DMS53 treated with DMSO at 0.1 percent for 48 hours (cell line): ENCODE measurements at regions not wholly inside any gene's neighbourhood (a gene's known extent, or its start where the extent isn't known, plus 50 kb on each side); places are given as distances from the start of the nearest gene placed in this dataset.
A peak's percentile ranks its signal among the peaks of the same experiment; 100 is the strongest.

ENCODE experiments used
- DNase-seq: peaks from one replicate; lab custom pipeline; 2025; ENCODE audit not compliant: unreplicated experiment; lab: John Stamatoyannopoulos, UW

- no peak for DNase-seq
Observed at GRCh38 chr3:23019596-23020300, 183.4 kb upstream of the UBE2E2 start.

- DNase-seq = no peak
Observed at GRCh38 chr3:23028294-23028693, 174.8 kb upstream of the UBE2E2 start.

- no peak for DNase-seq
Observed at GRCh38 chr3:23029001-23029400, 174.1 kb upstream of the UBE2E2 start.

- DNase-seq = peak; percentile 27
Observed at GRCh38 chr3:23035927-23036640, 167.0 kb upstream of the UBE2E2 start.

- no peak for DNase-seq
Observed at GRCh38 chr3:23036728-23037127, 166.4 kb upstream of the UBE2E2 start.

- DNase-seq = no peak
Observed at GRCh38 chr3:23038471-23038870, 164.7 kb upstream of the UBE2E2 start.

- DNase-seq = no peak
Observed at GRCh38 chr3:23041918-23042696, 161.0 kb upstream of the UBE2E2 start.

GRCh38 chr3:23044463-23044862 lies 158.7 kb upstream of the UBE2E2 start:
- no peak for DNase-seq

- no peak for DNase-seq
Observed at GRCh38 chr3:23046536-23046935, 156.6 kb upstream of the UBE2E2 start.

- DNase-seq = no peak
Observed at GRCh38 chr3:23051240-23052140, 151.6 kb upstream of the UBE2E2 start.

GRCh38 chr3:23052208-23052607 lies 150.9 kb upstream of the UBE2E2 start:
- DNase-seq = no peak

- no peak for DNase-seq
Observed at GRCh38 chr3:23052620-23053019, 150.5 kb upstream of the UBE2E2 start.

- DNase-seq = no peak
Observed at GRCh38 chr3:23055733-23056376, 147.3 kb upstream of the UBE2E2 start.

GRCh38 chr3:23062582-23062981 lies 140.5 kb upstream of the UBE2E2 start:
- no peak for DNase-seq

- no peak for DNase-seq
Observed at GRCh38 chr3:23062982-23063381, 140.1 kb upstream of the UBE2E2 start.

GRCh38 chr3:23067116-23067515 lies 136.0 kb upstream of the UBE2E2 start:
- no peak for DNase-seq

- DNase-seq = no peak
Observed at GRCh38 chr3:23068016-23068728, 135.0 kb upstream of the UBE2E2 start.

- DNase-seq = no peak
Observed at GRCh38 chr3:23071296-23071695, 131.8 kb upstream of the UBE2E2 start.

- DNase-seq = no peak
Observed at GRCh38 chr3:23071758-23072157, 131.4 kb upstream of the UBE2E2 start.

GRCh38 chr3:23072693-23073092 lies 130.4 kb upstream of the UBE2E2 start:
- no peak for DNase-seq
